Adrenal gland (tissue), 5 donors: ENCODE measurements at regions not wholly inside any gene's neighbourhood (a gene's known extent, or its start where the extent isn't known, plus 50 kb on each side); places are given as distances from the start of the nearest gene placed in this dataset.

Experiments
- POLR2A ChIP-seq, 2 donors: fragments of 450-650 bp; IDR thresholded peaks; one replicate each; pipeline ENCODE4 v1.6.1; 2017; ENCODE audit warnings: antibody characterized with exemption in 2 of 2, mild to moderate bottlenecking in 2 of 2, moderate library complexity in 1 of 2
- TF ChIP-seq, protein P1 (sequence below), 6 experiments: fragments of 450-650 bp in 4 of 6; fragments of 200-600 bp in 2 of 6; sonication (generic) in 1 of 6; IDR thresholded peaks; 1 replicate in 5 of 6; 2 replicates in 1 of 6; pipeline versions ENCODE4 v1.5.1 to v1.8.0; 2016 to 2021; ENCODE audit warnings: antibody characterized with exemption in 6 of 6, mild to moderate bottlenecking in 2 of 6, moderate library complexity in 1 of 6
- donor health status: DM: no; HTN: no; CAD: no.

DNA sequence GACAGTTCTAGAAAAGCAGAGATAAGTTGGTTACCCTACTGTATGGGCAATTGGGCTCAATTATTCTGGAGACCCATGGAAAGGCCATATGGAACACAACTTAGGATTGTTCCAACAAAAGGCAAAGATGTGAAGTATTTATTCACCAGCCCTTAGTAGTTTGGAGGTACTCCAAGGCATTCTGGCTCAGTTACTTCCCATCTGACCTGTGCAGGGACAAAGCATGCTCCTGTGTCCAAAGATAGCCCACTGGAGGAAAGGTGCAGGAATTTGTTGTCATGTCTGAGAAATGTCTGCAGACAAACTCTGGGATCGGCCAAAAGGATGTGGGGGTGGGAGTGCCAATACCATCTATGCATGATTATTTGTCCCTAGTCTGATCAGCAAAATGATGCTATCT is 279.5 kb upstream of the PTGER4 start:
- TF ChIP-seq, protein P1, sequence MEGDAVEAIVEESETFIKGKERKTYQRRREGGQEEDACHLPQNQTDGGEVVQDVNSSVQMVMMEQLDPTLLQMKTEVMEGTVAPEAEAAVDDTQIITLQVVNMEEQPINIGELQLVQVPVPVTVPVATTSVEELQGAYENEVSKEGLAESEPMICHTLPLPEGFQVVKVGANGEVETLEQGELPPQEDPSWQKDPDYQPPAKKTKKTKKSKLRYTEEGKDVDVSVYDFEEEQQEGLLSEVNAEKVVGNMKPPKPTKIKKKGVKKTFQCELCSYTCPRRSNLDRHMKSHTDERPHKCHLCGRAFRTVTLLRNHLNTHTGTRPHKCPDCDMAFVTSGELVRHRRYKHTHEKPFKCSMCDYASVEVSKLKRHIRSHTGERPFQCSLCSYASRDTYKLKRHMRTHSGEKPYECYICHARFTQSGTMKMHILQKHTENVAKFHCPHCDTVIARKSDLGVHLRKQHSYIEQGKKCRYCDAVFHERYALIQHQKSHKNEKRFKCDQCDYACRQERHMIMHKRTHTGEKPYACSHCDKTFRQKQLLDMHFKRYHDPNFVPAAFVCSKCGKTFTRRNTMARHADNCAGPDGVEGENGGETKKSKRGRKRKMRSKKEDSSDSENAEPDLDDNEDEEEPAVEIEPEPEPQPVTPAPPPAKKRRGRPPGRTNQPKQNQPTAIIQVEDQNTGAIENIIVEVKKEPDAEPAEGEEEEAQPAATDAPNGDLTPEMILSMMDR (IDR thresholded peaks at IDR 0.05) = no peak
- TF ChIP-seq POLR2A (IDR thresholded peaks at IDR 0.05) = no peak
